HG02884 (cell line): ENCODE measurements at regions not wholly inside any gene's neighbourhood (a gene's known extent, or its start where the extent isn't known, plus 50 kb on each side); places are given as distances from the start of the nearest gene placed in this dataset.
A peak's percentile ranks its signal among the peaks of the same experiment; 100 is the strongest.
"Not testable (repeated sequence)": the region's sequence is repeated elsewhere in the genome, so short reads cannot be mapped to it uniquely, and the experiment has no call there.

Experiments
- ATAC-seq: cut with Tn5 transposase; IDR thresholded peaks from one replicate; pipeline ENCODE4 v1.9.1; 2021; ENCODE audit warnings: mild to moderate bottlenecking, moderate library complexity; ENCODE audit not compliant: unreplicated experiment

GRCh38 chr14:49946320-49947141 is 53.6 kb downstream of the ARF6 start:
- ATAC-seq: no peak

GRCh38 chr14:49947506-49947905 is 54.6 kb downstream of the ARF6 start:
- no peak for ATAC-seq

GRCh38 chr14:49950275-49951228 is 57.7 kb downstream of the ARF6 start:
- no peak for ATAC-seq

GRCh38 chr14:49951229-49951607 is 58.3 kb downstream of the ARF6 start:
- ATAC-seq: no peak

- ATAC-seq: no peak
Measured at GRCh38 chr14:49951691-49952345, 58.9 kb downstream of the ARF6 start.

- no peak for ATAC-seq
Measured at GRCh38 chr14:49953196-49953595, 60.3 kb downstream of the ARF6 start.

GRCh38 chr14:49954171-49954631 is 61.3 kb downstream of the ARF6 start:
- ATAC-seq: no peak

- no peak for ATAC-seq
Measured at GRCh38 chr14:49955024-49955423, 62.1 kb downstream of the ARF6 start.

- ATAC-seq: no peak
Measured at GRCh38 chr14:49957089-49957852, 64.4 kb downstream of the ARF6 start.

GRCh38 chr14:49959822-49960408 is 67.0 kb downstream of the ARF6 start:
- peak; percentile 43 for ATAC-seq

- ATAC-seq: no peak
Measured at GRCh38 chr14:49960453-49960852, 67.6 kb downstream of the ARF6 start.

GRCh38 chr14:49961270-49962222 is 68.7 kb downstream of the ARF6 start:
- peak; percentile 48 for ATAC-seq

- peak; percentile 44 for ATAC-seq
Measured at GRCh38 chr14:49962621-49963020, 69.7 kb downstream of the ARF6 start.

- not testable (repeated sequence) for ATAC-seq
Measured at GRCh38 chr14:49965068-49965651, 72.3 kb downstream of the ARF6 start.

GRCh38 chr14:49966304-49966809 is 73.5 kb downstream of the ARF6 start:
- no peak for ATAC-seq

GRCh38 chr14:49966971-49967630 is 74.2 kb downstream of the ARF6 start:
- ATAC-seq: no peak

- ATAC-seq: no peak
Measured at GRCh38 chr14:49969961-49970360, 77.1 kb downstream of the ARF6 start.
